Activated T-cell treated with anti-CD3 and anti-CD28 coated beads, Interleukin-2, amount 50 U/mL, for 4 hours (primary cell): ENCODE measurements at regions not wholly inside any gene's neighbourhood (a gene's known extent, or its start where the extent isn't known, plus 50 kb on each side); places are given as distances from the start of the nearest gene placed in this dataset.

ENCODE experiments used
- ATAC-seq, 2 donors: fragments of 200-7000 bp; cut with Tn5 transposase; one replicate each; pipeline ENCODE4 v1.10.0; 2021
- DNase-seq: peaks from one replicate; pipeline ENCODE4 v3.0.0-alpha.2; 2020
- H3K27me3 Mint-ChIP-seq: one replicate; pipeline ENCODE4 v1.8.0; 2021; ENCODE audit warnings: low read depth, mixed read lengths
- H3K36me3 Mint-ChIP-seq: one replicate; pipeline ENCODE4 v1.8.0; 2022; ENCODE audit warnings: mixed read lengths; ENCODE audit not compliant: insufficient read depth
- H3K4me1 Mint-ChIP-seq: one replicate; pipeline ENCODE4 v1.8.0; 2021; ENCODE audit warnings: low read depth, mixed read lengths
- H3K4me3 Mint-ChIP-seq: one replicate; pipeline ENCODE4 v1.8.0; 2021; ENCODE audit warnings: mild to moderate bottlenecking, moderate library complexity, mixed read lengths
- H3K9me3 Mint-ChIP-seq: one replicate; pipeline ENCODE4 v1.8.0; 2021; ENCODE audit warnings: mixed read lengths

GRCh38 chr2:62286089-62286785 lies 90.3 kb downstream of the B3GNT2 start:
- Mint-ChIP-seq H3K9me3 (peaks cover 11% of the 10 kb centered on the region), H3K36me3 (peaks cover 3% of the 10 kb centered on the region), H3K4me1 (peaks cover 7% of the 10 kb centered on the region), H3K4me3 (no peak overlapping the region), H3K27me3 (no peaks in the 10 kb centered on the region)
- DNase-seq (no peak), ATAC-seq (no peak)

GRCh38 chr2:62284980-62285379 lies 89.1 kb downstream of the B3GNT2 start:
- Mint-ChIP-seq H3K4me1 (peaks cover 7% of the 10 kb centered on the region), H3K4me3 (no peak overlapping the region), H3K9me3 (peaks cover 11% of the 10 kb centered on the region), H3K36me3 (peaks cover 3% of the 10 kb centered on the region), H3K27me3 (no peaks in the 10 kb centered on the region)
- ATAC-seq (no peak), DNase-seq (no peak)

- Mint-ChIP-seq H3K9me3 (peaks cover 11% of the 10 kb centered on the region), H3K36me3 (peaks cover 3% of the 10 kb centered on the region), H3K27me3 (no peaks in the 10 kb centered on the region), H3K4me3 (no peak overlapping the region), H3K4me1 (peaks cover 7% of the 10 kb centered on the region)
- DNase-seq (no peak), ATAC-seq (no peak)
Observed at GRCh38 chr2:62284471-62284870, 88.6 kb downstream of the B3GNT2 start.

- H3K4me3 Mint-ChIP-seq: no peak overlapping the region
- H3K4me1 Mint-ChIP-seq: peaks cover 5% of the 10 kb centered on the region
- H3K9me3 Mint-ChIP-seq: peaks cover 17% of the 10 kb centered on the region
- peaks cover 3% of the 10 kb centered on the region for H3K36me3 Mint-ChIP-seq
- ATAC-seq (no peak), DNase-seq (no peak)
- no peaks in the 10 kb centered on the region for H3K27me3 Mint-ChIP-seq
Observed at GRCh38 chr2:62283147-62283546, 87.2 kb downstream of the B3GNT2 start.

- Mint-ChIP-seq H3K9me3 (peaks cover 28% of the 10 kb centered on the region), H3K27me3 (no peaks in the 10 kb centered on the region), H3K4me3 (no peak overlapping the region), H3K4me1 (no peaks in the 10 kb centered on the region), H3K36me3 (peaks cover 3% of the 10 kb centered on the region)
- DNase-seq: no peak
- ATAC-seq: no peak
Observed at GRCh38 chr2:62281663-62282062, 85.7 kb downstream of the B3GNT2 start.

- ATAC-seq (no peak), DNase-seq (no peak)
- H3K4me1 Mint-ChIP-seq: no peaks in the 10 kb centered on the region
- H3K4me3 Mint-ChIP-seq: no peak overlapping the region
- H3K27me3 Mint-ChIP-seq: no peaks in the 10 kb centered on the region
- H3K36me3 Mint-ChIP-seq: no peaks in the 10 kb centered on the region
- H3K9me3 Mint-ChIP-seq: peaks cover 22% of the 10 kb centered on the region
Observed at GRCh38 chr2:62277688-62278087, 81.8 kb downstream of the B3GNT2 start.
